ENCODE measurements at regions not wholly inside any gene's neighbourhood (a gene's known extent, or its start where the extent isn't known, plus 50 kb on each side); places are given as distances from the start of the nearest gene placed in this dataset.

DNA sequence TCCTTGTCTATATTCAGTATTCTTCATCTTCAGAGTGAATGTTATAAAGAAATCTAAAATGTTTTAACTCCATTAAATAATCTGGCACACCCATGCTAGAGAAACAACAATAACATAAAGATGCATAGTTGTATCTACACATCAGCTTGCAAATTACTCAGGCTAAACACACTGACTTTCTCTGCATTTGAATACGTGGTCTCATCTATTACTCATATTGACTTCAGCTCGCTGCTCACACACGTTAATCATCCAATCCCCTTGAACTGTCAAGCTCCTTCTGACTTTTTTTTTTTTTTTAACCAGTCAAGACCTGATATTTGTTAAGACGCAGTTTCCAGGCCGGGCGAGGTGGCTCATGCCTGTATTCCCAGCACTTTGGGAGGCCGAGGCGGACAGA is 1137.3 kb upstream of the CADM2 start:
- no peak overlapping the region for H3K27ac ChIP-seq (ENCODE audit: low read depth, low read length)
- no peaks in the 10 kb centered on the region for H3K4me1 ChIP-seq (ENCODE audit: control insufficient read depth, insufficient read depth, low read length)
- no peaks in the 10 kb centered on the region for H3K27me3 ChIP-seq (ENCODE audit: control insufficient read depth, insufficient read depth, low read length)
- H3K9me3 ChIP-seq (ENCODE audit: control insufficient read depth, insufficient read depth, low read length) = no peaks in the 10 kb centered on the region
- no peaks in the 10 kb centered on the region for H3K36me3 ChIP-seq (ENCODE audit: control insufficient read depth, insufficient read depth, low read length)
- H3K4me3 ChIP-seq (ENCODE audit: low read depth, low read length) = no peak overlapping the region
- no peak overlapping the region for H3K9ac ChIP-seq (ENCODE audit: low read depth, low read length)

DNA sequence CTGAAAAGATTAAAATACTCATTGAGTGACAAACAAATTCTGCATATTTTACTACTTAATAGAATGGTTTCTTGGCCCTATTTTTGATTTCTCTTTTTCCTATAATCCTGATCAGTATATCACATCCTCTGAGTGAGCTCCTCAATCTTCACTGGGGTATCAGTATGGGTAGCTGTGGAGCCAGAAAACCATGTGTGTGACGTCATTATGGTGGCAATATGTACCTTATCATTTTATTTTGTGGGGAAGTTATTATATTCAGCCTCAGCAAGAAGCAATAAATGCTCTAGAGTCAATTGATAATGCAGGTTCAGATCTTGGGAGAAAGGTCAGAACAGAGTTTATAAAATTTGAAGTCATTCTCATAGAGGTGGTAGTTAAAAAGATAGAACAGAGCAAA is 1135.7 kb upstream of the CADM2 start:
- Histone ChIP-seq H3K36me3 (ENCODE audit: control insufficient read depth, insufficient read depth, low read length) (no peaks in the 10 kb centered on the region), H3K9ac (ENCODE audit: low read depth, low read length) (no peak overlapping the region), H3K9me3 (ENCODE audit: control insufficient read depth, insufficient read depth, low read length) (no peaks in the 10 kb centered on the region), H3K27ac (ENCODE audit: low read depth, low read length) (no peak overlapping the region), H3K4me1 (ENCODE audit: control insufficient read depth, insufficient read depth, low read length) (no peaks in the 10 kb centered on the region), H3K4me3 (ENCODE audit: low read depth, low read length) (no peak overlapping the region), H3K27me3 (ENCODE audit: control insufficient read depth, insufficient read depth, low read length) (no peaks in the 10 kb centered on the region)

DNA sequence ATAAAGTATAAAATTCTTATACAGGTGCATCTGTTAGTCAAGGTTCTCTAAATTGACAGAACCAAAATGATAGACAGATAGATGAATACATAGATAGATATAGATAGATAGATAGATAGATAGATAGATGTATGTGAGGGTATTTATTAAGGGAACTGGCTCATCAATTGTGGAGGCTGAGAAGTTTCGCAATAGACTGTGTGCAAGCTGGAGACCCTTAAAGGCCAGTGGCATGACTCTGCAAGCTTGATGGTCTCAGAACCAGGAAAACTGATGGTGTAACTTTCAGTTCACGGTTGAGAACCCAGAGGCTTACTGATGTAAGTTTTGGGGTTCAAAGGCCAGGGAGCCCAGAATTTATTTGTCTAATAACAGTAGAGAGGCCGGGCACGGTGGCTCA is 1123.7 kb upstream of the CADM2 start:
- Histone ChIP-seq H3K4me1 (ENCODE audit: control insufficient read depth, insufficient read depth, low read length) (no peaks in the 10 kb centered on the region), H3K9ac (ENCODE audit: low read depth, low read length) (no peak overlapping the region), H3K4me3 (ENCODE audit: low read depth, low read length) (no peak overlapping the region), H3K27ac (ENCODE audit: low read depth, low read length) (no peak overlapping the region), H3K36me3 (ENCODE audit: control insufficient read depth, insufficient read depth, low read length) (no peaks in the 10 kb centered on the region), H3K27me3 (ENCODE audit: control insufficient read depth, insufficient read depth, low read length) (no peaks in the 10 kb centered on the region), H3K9me3 (ENCODE audit: control insufficient read depth, insufficient read depth, low read length) (peaks cover 7% of the 10 kb centered on the region)

DNA sequence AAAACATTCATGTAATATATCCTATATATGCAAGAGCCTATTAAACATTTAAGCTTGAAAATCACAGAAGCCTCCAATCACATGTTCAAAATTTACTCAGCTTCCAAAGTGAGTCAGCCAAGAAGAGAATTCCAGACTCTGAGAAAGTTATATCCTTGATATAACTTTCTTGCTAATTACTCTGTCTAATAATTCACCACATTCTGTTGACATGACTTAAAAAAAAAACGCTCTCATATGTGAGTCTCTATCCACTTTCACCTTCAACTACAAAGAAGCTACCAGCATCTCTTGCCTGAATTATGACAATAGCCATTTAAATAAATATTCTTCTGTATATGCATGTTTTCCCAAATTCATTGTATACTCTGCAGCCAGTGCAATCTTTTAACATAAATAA is 1116.3 kb upstream of the CADM2 start:
- no peaks in the 10 kb centered on the region for H3K27me3 ChIP-seq (ENCODE audit: control insufficient read depth, insufficient read depth, low read length)

DNA sequence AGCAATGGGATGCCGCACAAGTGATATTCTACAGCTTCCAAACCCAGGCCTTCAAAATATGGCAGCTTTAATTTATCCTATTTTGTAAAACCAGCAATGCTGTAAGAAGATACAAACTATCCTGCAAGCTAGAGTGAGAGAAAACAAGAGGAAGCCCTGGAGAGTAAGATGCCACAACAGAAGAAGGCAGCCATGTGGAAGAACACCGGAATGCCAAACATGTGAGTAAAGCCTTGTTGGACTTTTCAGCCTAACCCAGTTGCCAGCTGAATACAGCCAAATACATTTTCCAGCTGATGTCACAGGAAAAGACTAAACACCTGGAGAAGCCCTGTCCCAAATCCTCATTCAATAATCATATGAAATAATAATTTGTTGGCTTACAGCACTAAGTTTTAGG is 1115.1 kb upstream of the CADM2 start:
- no peak overlapping the region for H3K4me3 ChIP-seq (ENCODE audit: low read depth, low read length)
- no peaks in the 10 kb centered on the region for H3K27me3 ChIP-seq (ENCODE audit: control insufficient read depth, insufficient read depth, low read length)
- H3K9me3 ChIP-seq (ENCODE audit: control insufficient read depth, insufficient read depth, low read length) = 0 out of 2 replicates have a peak, but pooled peaks cover 1% of the 10 kb centered on the region
- no peaks in the 10 kb centered on the region for H3K4me1 ChIP-seq (ENCODE audit: control insufficient read depth, insufficient read depth, low read length)
- no peak overlapping the region for H3K9ac ChIP-seq (ENCODE audit: low read depth, low read length)
- H3K36me3 ChIP-seq (ENCODE audit: control insufficient read depth, insufficient read depth, low read length) = no peaks in the 10 kb centered on the region
- H3K27ac ChIP-seq (ENCODE audit: low read depth, low read length) = no peak overlapping the region

More for the DNA sequence above, 1116.3 kb upstream of the CADM2 start:
- Histone ChIP-seq H3K36me3 (ENCODE audit: control insufficient read depth, insufficient read depth, low read length) (no peaks in the 10 kb centered on the region), H3K4me1 (ENCODE audit: control insufficient read depth, insufficient read depth, low read length) (no peaks in the 10 kb centered on the region), H3K9me3 (ENCODE audit: control insufficient read depth, insufficient read depth, low read length) (peaks cover 7% of the 10 kb centered on the region), H3K27ac (ENCODE audit: low read depth, low read length) (no peak overlapping the region), H3K9ac (ENCODE audit: low read depth, low read length) (no peak overlapping the region), H3K4me3 (ENCODE audit: low read depth, low read length) (no peak overlapping the region)

DNA sequence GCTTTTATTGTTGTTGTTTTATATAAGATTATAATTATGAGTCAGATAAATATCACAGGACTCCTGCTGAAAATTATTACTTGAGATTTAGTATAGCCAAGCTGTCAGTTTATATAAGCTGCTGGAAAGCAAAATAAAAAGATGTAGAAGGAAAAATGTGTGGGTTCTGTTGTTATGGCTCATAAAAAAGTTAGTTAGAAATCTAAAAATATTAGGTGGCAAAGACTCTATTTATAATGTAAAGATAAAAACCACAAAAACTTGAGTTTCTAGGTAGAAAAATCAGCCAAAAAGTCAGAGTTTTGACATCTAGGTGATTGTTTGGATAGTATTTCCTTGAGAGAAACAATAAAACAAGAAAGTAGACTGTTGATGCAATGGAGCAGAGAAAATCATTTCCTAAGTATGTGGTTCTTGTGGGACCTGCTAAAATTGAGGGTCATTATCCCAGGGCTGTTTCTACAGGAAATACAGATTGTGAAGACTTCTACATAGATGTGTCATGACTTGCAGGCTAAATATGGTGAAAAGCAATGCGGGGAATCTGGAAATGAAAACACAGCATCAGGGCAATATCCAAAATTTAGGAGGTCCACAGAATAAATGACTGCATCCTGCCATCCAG is 1109.6 kb upstream of the CADM2 start:
- H3K27ac ChIP-seq (ENCODE audit: low read depth, low read length) = no peak overlapping the region

DNA sequence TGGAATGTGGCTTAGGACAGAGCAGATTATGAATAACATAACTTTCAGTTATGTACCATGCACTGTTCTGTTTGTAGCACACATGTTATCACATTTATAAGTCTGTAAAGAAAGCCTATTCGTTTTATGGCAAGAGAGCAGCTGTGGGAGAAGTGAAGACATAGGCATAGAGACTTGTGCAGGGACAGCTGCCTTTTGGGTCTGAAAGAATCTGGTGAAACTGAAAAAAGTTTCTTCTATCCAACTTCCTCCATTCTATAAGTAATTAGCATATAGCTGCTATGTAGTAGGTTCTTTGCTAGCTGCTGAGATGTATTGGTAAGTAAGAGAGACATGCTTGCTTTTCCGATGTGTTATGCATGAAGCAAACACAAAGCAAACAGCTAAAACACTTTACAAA is 1095.4 kb upstream of the CADM2 start:
- H3K36me3 ChIP-seq (ENCODE audit: control insufficient read depth, insufficient read depth, low read length) = no peaks in the 10 kb centered on the region
- no peak overlapping the region for H3K27ac ChIP-seq (ENCODE audit: low read depth, low read length)
- no peaks in the 10 kb centered on the region; the same call in 1 of the 2 replicates for H3K9me3 ChIP-seq (ENCODE audit: control insufficient read depth, insufficient read depth, low read length)
- H3K4me3 ChIP-seq (ENCODE audit: low read depth, low read length) = no peak overlapping the region
- no peaks in the 10 kb centered on the region for H3K27me3 ChIP-seq (ENCODE audit: control insufficient read depth, insufficient read depth, low read length)
- H3K9ac ChIP-seq (ENCODE audit: low read depth, low read length) = no peak overlapping the region
- no peaks in the 10 kb centered on the region for H3K4me1 ChIP-seq (ENCODE audit: control insufficient read depth, insufficient read depth, low read length)

More for the DNA sequence above, 1109.6 kb upstream of the CADM2 start:
- H3K36me3 ChIP-seq (ENCODE audit: control insufficient read depth, insufficient read depth, low read length) = no peaks in the 10 kb centered on the region
- H3K27me3 ChIP-seq (ENCODE audit: control insufficient read depth, insufficient read depth, low read length) = no peaks in the 10 kb centered on the region
- H3K4me1 ChIP-seq (ENCODE audit: control insufficient read depth, insufficient read depth, low read length) = no peaks in the 10 kb centered on the region
- no peaks in the 10 kb centered on the region for H3K9me3 ChIP-seq (ENCODE audit: control insufficient read depth, insufficient read depth, low read length)
- H3K4me3 ChIP-seq (ENCODE audit: low read depth, low read length) = no peak overlapping the region
- H3K9ac ChIP-seq (ENCODE audit: low read depth, low read length) = no peak overlapping the region

DNA sequence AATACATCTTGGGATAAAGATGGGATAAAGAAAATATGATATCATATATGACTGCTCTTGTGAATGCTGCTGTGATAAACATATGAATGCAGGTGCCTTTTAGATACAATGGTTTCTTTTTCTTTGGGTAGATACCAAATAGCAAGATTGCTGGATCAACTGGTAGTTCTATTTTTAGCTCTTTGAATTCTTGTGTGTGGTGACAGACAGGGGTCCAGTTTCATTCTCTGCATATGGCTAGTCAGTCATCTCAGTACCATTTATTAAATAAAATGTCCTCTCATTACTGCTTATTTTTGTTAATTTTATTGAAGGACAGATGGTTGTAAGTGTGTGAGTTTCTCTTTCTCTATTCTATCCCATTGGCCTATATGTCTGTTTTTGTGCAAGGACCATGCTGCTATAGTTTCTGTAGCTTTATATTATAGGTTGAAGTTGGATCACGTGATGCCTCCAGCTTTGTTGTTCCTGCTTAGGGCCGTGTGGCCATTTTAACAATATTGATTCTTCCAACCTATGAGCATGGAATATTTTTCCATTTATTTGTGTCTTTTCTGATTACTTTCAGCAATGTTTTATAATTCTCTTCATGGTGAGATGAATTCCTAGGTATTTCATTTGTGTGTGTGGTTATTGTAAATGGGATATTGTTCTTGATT is 1089.8 kb upstream of the CADM2 start:
- no peaks in the 10 kb centered on the region for H3K27me3 ChIP-seq (ENCODE audit: control insufficient read depth, insufficient read depth, low read length)
- H3K4me3 ChIP-seq (ENCODE audit: low read depth, low read length) = no peak overlapping the region
- 0 out of 2 replicates have a peak, but pooled peaks cover 3% of the 10 kb centered on the region for H3K9me3 ChIP-seq (ENCODE audit: control insufficient read depth, insufficient read depth, low read length)
- H3K36me3 ChIP-seq (ENCODE audit: control insufficient read depth, insufficient read depth, low read length) = no peaks in the 10 kb centered on the region
- H3K4me1 ChIP-seq (ENCODE audit: control insufficient read depth, insufficient read depth, low read length) = no peaks in the 10 kb centered on the region
- no peak overlapping the region for H3K27ac ChIP-seq (ENCODE audit: low read depth, low read length)
- no peak overlapping the region for H3K9ac ChIP-seq (ENCODE audit: low read depth, low read length)

DNA sequence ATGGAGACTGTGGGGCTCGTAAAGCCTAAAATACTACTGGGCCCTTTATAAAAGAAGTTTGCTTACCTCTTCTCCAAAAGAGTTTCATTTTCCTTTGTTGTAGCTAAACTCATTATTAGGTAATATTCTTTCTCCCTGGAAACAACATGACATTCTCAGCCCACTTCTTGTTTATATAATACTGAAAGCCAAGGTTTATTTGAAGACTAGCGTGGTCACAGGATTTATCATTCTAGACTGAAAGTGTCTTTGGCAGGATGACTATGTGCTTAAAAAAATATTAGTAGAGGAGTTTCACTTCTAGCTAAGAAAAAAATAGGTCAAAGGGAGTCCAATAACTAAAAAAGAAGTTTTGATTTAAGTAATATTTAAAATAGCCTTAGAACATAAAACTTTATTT is 1085.2 kb upstream of the CADM2 start:
- H3K9ac ChIP-seq (ENCODE audit: low read depth, low read length) = no peak overlapping the region
- H3K27ac ChIP-seq (ENCODE audit: low read depth, low read length) = no peak overlapping the region
- H3K9me3 ChIP-seq (ENCODE audit: control insufficient read depth, insufficient read depth, low read length) = 0 out of 2 replicates have a peak, but pooled peaks cover 3% of the 10 kb centered on the region
- H3K4me3 ChIP-seq (ENCODE audit: low read depth, low read length) = no peak overlapping the region
- H3K27me3 ChIP-seq (ENCODE audit: control insufficient read depth, insufficient read depth, low read length) = no peaks in the 10 kb centered on the region
- H3K36me3 ChIP-seq (ENCODE audit: control insufficient read depth, insufficient read depth, low read length) = no peaks in the 10 kb centered on the region
- H3K4me1 ChIP-seq (ENCODE audit: control insufficient read depth, insufficient read depth, low read length) = no peaks in the 10 kb centered on the region

DNA sequence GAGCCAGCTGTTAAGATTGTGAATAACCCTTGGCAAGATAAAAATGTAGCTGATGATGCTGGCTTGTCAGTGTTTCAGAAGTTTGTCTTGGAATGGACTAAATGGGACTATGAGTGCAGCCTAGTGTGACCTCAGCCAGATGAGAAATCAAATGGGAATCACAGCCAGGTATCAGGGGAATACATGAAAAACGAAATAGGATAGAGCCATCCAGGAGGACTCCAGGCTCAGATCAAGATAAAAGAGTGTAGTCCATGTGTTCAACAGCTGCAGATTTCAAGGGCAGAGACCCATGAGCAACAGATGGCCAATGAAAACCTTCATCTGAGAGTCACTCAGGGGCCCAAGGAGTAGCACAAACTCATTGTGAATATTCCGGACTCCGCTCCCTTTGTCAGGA is 1080.9 kb upstream of the CADM2 start:
- H3K9ac ChIP-seq (ENCODE audit: low read depth, low read length) = no peak overlapping the region
- no peaks in the 10 kb centered on the region for H3K27me3 ChIP-seq (ENCODE audit: control insufficient read depth, insufficient read depth, low read length)
- H3K4me3 ChIP-seq (ENCODE audit: low read depth, low read length) = no peak overlapping the region
- 0 out of 2 replicates have a peak, but pooled peaks cover 3% of the 10 kb centered on the region for H3K9me3 ChIP-seq (ENCODE audit: control insufficient read depth, insufficient read depth, low read length)
- no peaks in the 10 kb centered on the region for H3K36me3 ChIP-seq (ENCODE audit: control insufficient read depth, insufficient read depth, low read length)
- H3K4me1 ChIP-seq (ENCODE audit: control insufficient read depth, insufficient read depth, low read length) = no peaks in the 10 kb centered on the region
- H3K27ac ChIP-seq (ENCODE audit: low read depth, low read length) = no peak overlapping the region

DNA sequence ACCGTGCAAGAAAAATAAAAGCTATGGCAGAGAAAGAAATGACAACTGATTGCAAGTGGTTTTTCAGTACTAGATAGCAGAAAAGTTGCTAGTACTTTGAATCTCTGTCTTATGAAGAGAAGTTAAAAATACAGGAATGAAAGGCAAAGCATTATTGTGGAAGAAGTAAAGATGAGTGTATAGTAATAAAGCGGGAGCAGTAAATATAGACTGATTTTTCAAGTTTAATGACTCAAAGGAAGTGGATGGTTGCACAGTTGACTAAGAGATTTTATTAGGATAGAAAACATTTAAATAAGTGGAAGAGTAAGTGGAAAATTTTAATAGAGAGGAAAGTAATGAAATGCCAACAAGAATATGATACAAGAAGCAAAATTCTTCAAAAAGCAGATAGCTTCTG is 1076.1 kb upstream of the CADM2 start:
- Histone ChIP-seq H3K4me1 (ENCODE audit: control insufficient read depth, insufficient read depth, low read length) (no peaks in the 10 kb centered on the region), H3K27ac (ENCODE audit: low read depth, low read length) (no peak overlapping the region), H3K4me3 (ENCODE audit: low read depth, low read length) (no peak overlapping the region), H3K36me3 (ENCODE audit: control insufficient read depth, insufficient read depth, low read length) (no peaks in the 10 kb centered on the region), H3K9me3 (ENCODE audit: control insufficient read depth, insufficient read depth, low read length) (no peaks in the 10 kb centered on the region), H3K27me3 (ENCODE audit: control insufficient read depth, insufficient read depth, low read length) (no peaks in the 10 kb centered on the region), H3K9ac (ENCODE audit: low read depth, low read length) (no peak overlapping the region)
